H1 (cell line): ENCODE measurements at regions not wholly inside any gene's neighbourhood (a gene's known extent, or its start where the extent isn't known, plus 50 kb on each side); places are given as distances from the start of the nearest gene placed in this dataset.

Experiments
- CTCF ChIA-PET: fragments of 300-600 bp; sonication (Branson Sonifier 250); formaldehyde crosslinking; loops from one replicate; lab custom pipeline; 2021; ENCODE audit not compliant: partially characterized antibody; lab: Charles Lee
- POLR2A ChIA-PET: fragments of 300-600 bp; sonication (Branson Sonifier 250); formaldehyde crosslinking; loops from one replicate; lab custom pipeline; 2021; ENCODE audit warnings: inconsistent platforms; ENCODE audit not compliant: partially characterized antibody; lab: Charles Lee
- DNase-seq, 2 experiments: peaks; one replicate each; pipeline versions ENCODE4 v3.0.0 to v3.0.0-alpha.2; 2010 to 2022; ENCODE audit warnings: low spot score in 2 of 2, low read depth in 1 of 2, mixed read lengths in 1 of 2
- FAIRE-seq: peaks from 2 replicates; lab custom pipeline; 2011; peaks lifted over from hg19 to GRCh38; lab: Jason Lieb, UNC
- H2AFZ ChIP-seq: 2 replicates; pipeline ENCODE4 v1.8.1; 2012; ENCODE audit warnings: low read length, inconsistent platforms
- H2AK5ac ChIP-seq: 2 replicates; pipeline ENCODE4 v1.6.1; 2013; ENCODE audit warnings: low read depth, low read length
- H2BK120ac ChIP-seq: replicated peaks from 2 replicates; pipeline ENCODE3; 2013; ENCODE audit warnings: low read depth, low read length, inconsistent platforms
- H2BK12ac ChIP-seq: 2 replicates; pipeline ENCODE4 v1.6.1; 2013; ENCODE audit warnings: low read depth, low read length
- H2BK15ac ChIP-seq: 2 replicates; pipeline ENCODE4 v1.6.1; 2013; ENCODE audit warnings: low read length
- H2BK20ac ChIP-seq: 2 replicates; pipeline ENCODE4 v1.6.1; 2013; ENCODE audit warnings: low read length
- H2BK5ac ChIP-seq: 2 replicates; pipeline ENCODE4 v1.6.1; 2013; ENCODE audit warnings: low read depth, low read length
- H3K14ac ChIP-seq: 2 replicates; pipeline ENCODE4 v1.6.1; 2013; ENCODE audit warnings: inconsistent platforms; ENCODE audit not compliant: insufficient read length
- H3K18ac ChIP-seq: 2 replicates; pipeline ENCODE4 v1.6.1; 2013; ENCODE audit warnings: low read length; ENCODE audit errors: extremely low read depth
- H3K23ac ChIP-seq: 2 replicates; pipeline ENCODE4 v1.6.1; 2013; ENCODE audit warnings: inconsistent platforms; ENCODE audit not compliant: insufficient read length
- H3K23me2 ChIP-seq: 2 replicates; pipeline ENCODE4 v1.6.1; 2013; ENCODE audit warnings: low read depth, low read length
- H3K27ac ChIP-seq: 2 replicates; pipeline ENCODE4 v1.6.1; 2011; ENCODE audit warnings: low read depth, low read length, inconsistent platforms
- H3K27me3 ChIP-seq, 4 experiments: replicated peaks in 1 of 4; 1 replicate in 1 of 4; 2 replicates in 3 of 4; pipeline versions ENCODE4 v1.6.1 to v1.8.1; 2011 to 2013; ENCODE audit warnings: low read length in 3 of 4, mild to moderate bottlenecking in 3 of 4, inconsistent platforms in 2 of 4, mixed read lengths in 2 of 4, moderate library complexity in 1 of 4; ENCODE audit not compliant: control insufficient read depth in 3 of 4, insufficient read depth in 3 of 4; ENCODE audit errors: extremely low read depth in 1 of 4
- H3K36me3 ChIP-seq, 4 experiments: 2 replicates each; pipeline versions ENCODE4 v1.6.1 to v1.8.1; 2011 to 2013; ENCODE audit warnings: mild to moderate bottlenecking in 4 of 4, low read length in 3 of 4, moderate library complexity in 2 of 4, control low read depth in 1 of 4, inconsistent platforms in 1 of 4; ENCODE audit not compliant: insufficient read depth in 4 of 4, control insufficient read depth in 2 of 4
- H3K4ac ChIP-seq: replicated peaks from 2 replicates; pipeline ENCODE3; 2013; ENCODE audit warnings: low read length, low read depth, mixed read lengths, inconsistent platforms; ENCODE audit not compliant: insufficient read length
- H3K4me1 ChIP-seq, 4 experiments: replicated peaks in 1 of 4; 1 replicate in 1 of 4; 2 replicates in 3 of 4; pipeline versions ENCODE4 v1.6.1 to v1.8.1; 2011 to 2013; ENCODE audit warnings: low read length in 3 of 4, inconsistent platforms in 2 of 4, mixed read lengths in 1 of 4; ENCODE audit not compliant: insufficient read depth in 4 of 4, control insufficient read depth in 3 of 4
- H3K4me2 ChIP-seq, 2 experiments: 2 replicates each; pipeline versions ENCODE4 v1.6.1 to v1.8.1; 2011 to 2013; ENCODE audit warnings: low read depth in 2 of 2, low read length in 2 of 2, control low read depth in 1 of 2, inconsistent platforms in 1 of 2, mild to moderate bottlenecking in 1 of 2; ENCODE audit not compliant: insufficient read depth in 1 of 2
- H3K4me3 ChIP-seq, 4 experiments: fragments of 200-600, 300-600 bp in 1 of 4; sonication (generic), shearing (Covaris generic), sonication (Bioruptor Twin) in 1 of 4; 2 replicates each; pipeline versions ENCODE4 v1.5.1 to v1.8.1; 2011 to 2016; ENCODE audit warnings: low read length in 4 of 4, low read depth in 3 of 4, control low read depth in 2 of 4, inconsistent platforms in 2 of 4, mild to moderate bottlenecking in 2 of 4, mixed read lengths in 1 of 4, moderate library complexity in 1 of 4; ENCODE audit not compliant: insufficient read depth in 2 of 4; ENCODE audit errors: extremely low read depth in 1 of 4
- H3K56ac ChIP-seq: replicated peaks from 2 replicates; pipeline ENCODE3; 2013; ENCODE audit warnings: low read depth, mild to moderate bottlenecking, mixed read lengths, low read length, inconsistent platforms; ENCODE audit not compliant: insufficient read length
- H3K79me1 ChIP-seq: 2 replicates; pipeline ENCODE4 v1.6.1; 2013; ENCODE audit warnings: low read depth, low read length, control low read depth
- H3K79me2 ChIP-seq, 2 experiments: 2 replicates each; pipeline versions ENCODE4 v1.6.1 to v1.8.1; 2012 to 2013; ENCODE audit warnings: low read length in 2 of 2, mild to moderate bottlenecking in 2 of 2, inconsistent platforms in 1 of 2; ENCODE audit not compliant: insufficient read depth in 2 of 2, control insufficient read depth in 1 of 2
- H3K9ac ChIP-seq, 4 experiments: replicated peaks in 1 of 4; 1 replicate in 1 of 4; 2 replicates in 3 of 4; pipeline versions ENCODE4 v1.6.1 to v1.8.1; 2011 to 2013; ENCODE audit warnings: low read depth in 3 of 4, low read length in 3 of 4, control low read depth in 2 of 4, mild to moderate bottlenecking in 2 of 4, moderate library complexity in 2 of 4, inconsistent platforms in 1 of 4; ENCODE audit errors: extremely low read depth in 1 of 4
- H3K9me3 ChIP-seq, 2 experiments: 2 replicates each; pipeline versions ENCODE4 v1.6.1 to v1.8.1; 2012 to 2013; ENCODE audit warnings: mild to moderate bottlenecking in 2 of 2, moderate library complexity in 2 of 2, control low read depth in 1 of 2, inconsistent platforms in 1 of 2, low read depth in 1 of 2, low read length in 1 of 2, mixed read lengths in 1 of 2; ENCODE audit not compliant: insufficient read depth in 2 of 2
- H4K20me1 ChIP-seq, 2 experiments: replicated peaks in 1 of 2; 2 replicates each; pipeline versions ENCODE3 to v1.8.1; 2011 to 2013; ENCODE audit warnings: inconsistent platforms in 2 of 2, low read length in 2 of 2, mild to moderate bottlenecking in 1 of 2; ENCODE audit not compliant: insufficient read depth in 2 of 2, control insufficient read depth in 1 of 2
- H4K5ac ChIP-seq: 2 replicates; pipeline ENCODE4 v1.6.1; 2013; ENCODE audit warnings: low read length, low read depth, mixed read lengths, inconsistent platforms; ENCODE audit not compliant: insufficient read length
- H4K8ac ChIP-seq: 2 replicates; pipeline ENCODE4 v1.8.0; 2013; ENCODE audit warnings: mild to moderate bottlenecking, moderate library complexity, low read length, inconsistent platforms; ENCODE audit not compliant: insufficient read depth; ENCODE audit errors: extremely low read depth
- H4K91ac ChIP-seq: replicated peaks from 2 replicates; pipeline ENCODE3; 2013; ENCODE audit warnings: low read length, mixed read lengths, inconsistent platforms; ENCODE audit not compliant: insufficient read length
- SIRT6 ChIP-seq: IDR thresholded peaks from one replicate; pipeline ENCODE4 v1.7.1; 2012; ENCODE audit warnings: low read length, inconsistent platforms
- WGBS, 2 experiments: shearing (Covaris generic) in 1 of 2; methylation state at CpG; one replicate each; pipeline versions ENCODE4 v1.1.6 to v1.1.7; 2013 to 2015; ENCODE audit warnings: low lambda C conversion rate in 2 of 2, mixed read lengths in 2 of 2, inconsistent platforms in 1 of 2, low coverage in 1 of 2, missing lambda C conversion rate in 1 of 2; ENCODE audit not compliant: insufficient replicate concordance in 2 of 2, insufficient coverage in 1 of 2, insufficient read length in 1 of 2; ENCODE audit errors: extremely low coverage in 1 of 2, missing lambda C conversion rate in 1 of 2; 5-methylcytosine and 5-hydroxymethylcytosine counted together

- Histone ChIP-seq H3K14ac (no peak overlapping the region), H2BK15ac (no peak overlapping the region), H3K4ac (no peak overlapping the region), H3K36me3 (no peaks in the 10 kb centered on the region), H2BK120ac (no peak overlapping the region), H3K56ac (no peak overlapping the region), H2AFZ (0 out of 2 replicates have a peak overlapping the region, but pooled peaks have one; percentile 2), H4K5ac (no peak overlapping the region), H4K8ac (no peak overlapping the region), H3K4me3 (0 out of 8 replicates have a peak overlapping the region, but pooled peaks of 1 of the 4 experiments have one; percentile 4), H3K27ac (no peak overlapping the region), H2BK12ac (no peak overlapping the region), H4K20me1 (no peaks in the 10 kb centered on the region), H3K79me1 (no peaks in the 10 kb centered on the region), H2BK5ac (no peak overlapping the region), H3K27me3 (no peaks in the 10 kb centered on the region), H3K18ac (no peak overlapping the region), H2BK20ac (no peak overlapping the region), H3K4me1 (peaks cover 1 to 6% (median 5%) of the 10 kb centered on the region in 4 experiments; a peak in 6 of 7 replicates), H2AK5ac (no peak overlapping the region), H3K9ac (no peak overlapping the region), H3K23ac (no peak overlapping the region), H3K9me3 (no peaks in the 10 kb centered on the region; a peak in 1 of 4 replicates), H3K23me2 (no peaks in the 10 kb centered on the region), H4K91ac (no peak overlapping the region), H3K4me2 (peak overlapping the region; percentile 36 to 45; a peak in 3 of 4 replicates), H3K79me2 (no peaks in the 10 kb centered on the region)
- no peak for FAIRE-seq
- peak in 1 of 2 experiments; percentile 48 for DNase-seq
- 33% methylated on average over 7 of the region's 7 CpGs; no CpG with 5 or more reads in 1 of the 2 experiments for WGBS, 2 experiments
- POLR2A ChIA-PET, result interaction anchor here (0.6 kb wide), 1 partner anchor 16 kb away, joined by 3 read pairs; no protein-coding TSS in a partner anchor
- CTCF ChIA-PET, result interaction anchor here (1.4 kb wide), 1 partner anchor 22 kb away, joined by 4 read pairs; no protein-coding TSS in a partner anchor
- no peak for TF ChIP-seq SIRT6
Measured at GRCh38 chr1:14282707-14283106, 315.8 kb upstream of the KAZN start.
